Parathyroid adenoma (tissue), 2 donors: ENCODE measurements at regions not wholly inside any gene's neighbourhood (a gene's known extent, or its start where the extent isn't known, plus 50 kb on each side); places are given as distances from the start of the nearest gene placed in this dataset.

Experiments used
- H2AFZ ChIP-seq: fragments of 300-600 bp; sonication (generic); one replicate; pipeline ENCODE4 v1.7.0; 2017; ENCODE audit warnings: antibody characterized with exemption, mild to moderate bottlenecking
- H3K27ac ChIP-seq: fragments of 300-600 bp; sonication (generic); one replicate; pipeline ENCODE4 v1.7.0; 2017
- H3K27me3 ChIP-seq: fragments of 300-600 bp; sonication (generic); one replicate; pipeline ENCODE4 v1.7.0; 2017; ENCODE audit warnings: low read length; ENCODE audit not compliant: control insufficient read depth, insufficient read depth
- H3K36me3 ChIP-seq: fragments of 300-600 bp; sonication (generic); one replicate; pipeline ENCODE4 v1.7.0; 2017; ENCODE audit warnings: low read length; ENCODE audit not compliant: control insufficient read depth, insufficient read depth
- H3K4me1 ChIP-seq: fragments of 300-600 bp; sonication (generic); one replicate; pipeline ENCODE4 v1.7.0; 2017; ENCODE audit warnings: control low read depth
- H3K4me2 ChIP-seq: fragments of 300-600 bp; sonication (generic); one replicate; pipeline ENCODE4 v1.7.0; 2017; ENCODE audit warnings: low read length
- H3K4me3 ChIP-seq: fragments of 300-600 bp; sonication (generic); one replicate; pipeline ENCODE4 v1.7.0; 2017; ENCODE audit warnings: low read depth, low read length
- H3K79me2 ChIP-seq: fragments of 300-600 bp; sonication (generic); one replicate; pipeline ENCODE4 v1.7.0; 2017; ENCODE audit warnings: control low read depth
- H3K9ac ChIP-seq: fragments of 300-600 bp; sonication (generic); one replicate; pipeline ENCODE4 v1.7.0; 2017; ENCODE audit warnings: mild to moderate bottlenecking
- H3K9me3 ChIP-seq: fragments of 300-600 bp; sonication (generic); one replicate; pipeline ENCODE4 v1.7.0; 2017; ENCODE audit warnings: low read length; ENCODE audit not compliant: control insufficient read depth
- CTCF ChIP-seq: fragments of 300-600 bp; sonication (generic); IDR thresholded peaks from one replicate; pipeline ENCODE4 v1.7.0; 2017; ENCODE audit warnings: antibody characterized with exemption, mild to moderate bottlenecking
- donor health status: primary hyperparathyroidism.

GRCh38 chr9:115921301-115921700 lies 232.3 kb upstream of the PAPPA start:
- no peak overlapping the region for H3K4me2 ChIP-seq
- H3K9ac ChIP-seq: no peak overlapping the region
- no peak overlapping the region for H3K4me3 ChIP-seq
- no peaks in the 10 kb centered on the region for H3K36me3 ChIP-seq
- H3K9me3 ChIP-seq: no peaks in the 10 kb centered on the region
- H3K27me3 ChIP-seq: no peaks in the 10 kb centered on the region
- no peaks in the 10 kb centered on the region for H3K79me2 ChIP-seq
- H3K4me1 ChIP-seq: no peaks in the 10 kb centered on the region
- H3K27ac ChIP-seq: no peak overlapping the region
- no peak for TF ChIP-seq CTCF
- H2AFZ ChIP-seq: no peak overlapping the region

- no peaks in the 10 kb centered on the region for H3K9me3 ChIP-seq
- no peaks in the 10 kb centered on the region for H3K79me2 ChIP-seq
- H3K4me1 ChIP-seq: no peaks in the 10 kb centered on the region
- no peak overlapping the region for H2AFZ ChIP-seq
- H3K27me3 ChIP-seq: no peaks in the 10 kb centered on the region
- H3K36me3 ChIP-seq: no peaks in the 10 kb centered on the region
- no peak overlapping the region for H3K9ac ChIP-seq
- H3K27ac ChIP-seq: no peak overlapping the region
- no peak overlapping the region for H3K4me2 ChIP-seq
- no peak for TF ChIP-seq CTCF
- no peak overlapping the region for H3K4me3 ChIP-seq
Observed at GRCh38 chr9:115922444-115922843, 231.1 kb upstream of the PAPPA start.

GRCh38 chr9:115923410-115923809 lies 230.2 kb upstream of the PAPPA start:
- no peak overlapping the region for H3K27ac ChIP-seq
- TF ChIP-seq CTCF: no peak

GRCh38 chr9:115923903-115924668 lies 229.5 kb upstream of the PAPPA start:
- H3K4me2 ChIP-seq: no peak overlapping the region

More at GRCh38 chr9:115923410-115923809, 230.2 kb upstream of the PAPPA start:
- H3K27me3 ChIP-seq: no peaks in the 10 kb centered on the region
- H3K9me3 ChIP-seq: no peaks in the 10 kb centered on the region
- H3K9ac ChIP-seq: no peak overlapping the region
- no peaks in the 10 kb centered on the region for H3K36me3 ChIP-seq
- H2AFZ ChIP-seq: no peak overlapping the region
- no peaks in the 10 kb centered on the region for H3K4me1 ChIP-seq
- no peaks in the 10 kb centered on the region for H3K79me2 ChIP-seq
- H3K4me3 ChIP-seq: no peak overlapping the region
- no peak overlapping the region for H3K4me2 ChIP-seq

More at GRCh38 chr9:115923903-115924668, 229.5 kb upstream of the PAPPA start:
- no peak overlapping the region for H2AFZ ChIP-seq
- no peak overlapping the region for H3K4me3 ChIP-seq
- no peaks in the 10 kb centered on the region for H3K27me3 ChIP-seq
- no peak for TF ChIP-seq CTCF
- H3K9me3 ChIP-seq: no peaks in the 10 kb centered on the region
- H3K27ac ChIP-seq: no peak overlapping the region
- H3K79me2 ChIP-seq: no peaks in the 10 kb centered on the region
- no peak overlapping the region for H3K9ac ChIP-seq
- H3K4me1 ChIP-seq: no peaks in the 10 kb centered on the region
- no peaks in the 10 kb centered on the region for H3K36me3 ChIP-seq
